ENCODE measurements at regions not wholly inside any gene's neighbourhood (a gene's known extent, or its start where the extent isn't known, plus 50 kb on each side); places are given as distances from the start of the nearest gene placed in this dataset.

- DNase-seq (ENCODE audit: low read depth in 6 of 9, low spot score in 9 of 9), result no peak
- WGBS, result 46% methylated on average over 10 of the region's 10 CpGs
- Histone ChIP-seq H3K36me3 (ENCODE audit: control insufficient read depth in 2 of 2, insufficient read depth in 2 of 2, low read length in 1 of 2) (no peaks in the 10 kb centered on the region), H3K4me1 (ENCODE audit: control insufficient read depth in 2 of 2, insufficient read depth in 2 of 2, low read length in 2 of 2) (no peaks in the 10 kb centered on the region), H3K4me3 (ENCODE audit: low read length in 2 of 2) (no peak overlapping the region), H3K27ac (ENCODE audit: low read depth in 1 of 2, low read length in 1 of 2) (no peak overlapping the region), H3K27me3 (ENCODE audit: control insufficient read depth in 2 of 2, insufficient read depth in 1 of 2, low read length in 1 of 2) (no peaks in the 10 kb centered on the region), H3K9me3 (ENCODE audit: control insufficient read depth in 2 of 2, insufficient read depth in 1 of 2, low read length in 1 of 2) (no peaks in the 10 kb centered on the region)
These were observed 187.8 kb downstream of the MIAT start for GRCh38 chr22:26845021-26845743.

GRCh38 chr22:26846076-26846475 is 188.7 kb downstream of the MIAT start:
- H3K4me1 ChIP-seq (ENCODE audit: control insufficient read depth in 2 of 2, insufficient read depth in 2 of 2, low read length in 2 of 2), result no peaks in the 10 kb centered on the region
- no peak overlapping the region for H3K27ac ChIP-seq (ENCODE audit: low read depth in 1 of 2, low read length in 1 of 2)
- H3K36me3 ChIP-seq (ENCODE audit: control insufficient read depth in 2 of 2, insufficient read depth in 2 of 2, low read length in 1 of 2), result no peaks in the 10 kb centered on the region
- H3K9me3 ChIP-seq (ENCODE audit: control insufficient read depth in 2 of 2, insufficient read depth in 1 of 2, low read length in 1 of 2), result no peaks in the 10 kb centered on the region
- H3K4me3 ChIP-seq (ENCODE audit: low read length in 2 of 2), result no peak overlapping the region
- WGBS, result 95% methylated on average over 1 of the region's 1 CpG
- DNase-seq (ENCODE audit: low read depth in 6 of 9, low spot score in 9 of 9), result no peak
- H3K27me3 ChIP-seq (ENCODE audit: control insufficient read depth in 2 of 2, insufficient read depth in 1 of 2, low read length in 1 of 2), result no peaks in the 10 kb centered on the region

GRCh38 chr22:26846645-26847044 is 189.3 kb downstream of the MIAT start:
- no peaks in the 10 kb centered on the region for H3K9me3 ChIP-seq (ENCODE audit: control insufficient read depth in 2 of 2, insufficient read depth in 1 of 2, low read length in 1 of 2)
- H3K27me3 ChIP-seq (ENCODE audit: control insufficient read depth in 2 of 2, insufficient read depth in 1 of 2, low read length in 1 of 2), result no peaks in the 10 kb centered on the region
- no peak for DNase-seq (ENCODE audit: low read depth in 6 of 9, low spot score in 9 of 9)
- H3K4me1 ChIP-seq (ENCODE audit: control insufficient read depth in 2 of 2, insufficient read depth in 2 of 2, low read length in 2 of 2), result no peaks in the 10 kb centered on the region
- H3K4me3 ChIP-seq (ENCODE audit: low read length in 2 of 2), result no peak overlapping the region
- 97% methylated on average over 2 of the region's 2 CpGs for WGBS
- no peak overlapping the region for H3K27ac ChIP-seq (ENCODE audit: low read depth in 1 of 2, low read length in 1 of 2)
- no peaks in the 10 kb centered on the region for H3K36me3 ChIP-seq (ENCODE audit: control insufficient read depth in 2 of 2, insufficient read depth in 2 of 2, low read length in 1 of 2)

GRCh38 chr22:26847046-26847445 is 189.7 kb downstream of the MIAT start:
- Histone ChIP-seq H3K4me3 (ENCODE audit: low read length in 2 of 2) (no peak overlapping the region), H3K36me3 (ENCODE audit: control insufficient read depth in 2 of 2, insufficient read depth in 2 of 2, low read length in 1 of 2) (no peaks in the 10 kb centered on the region), H3K27me3 (ENCODE audit: control insufficient read depth in 2 of 2, insufficient read depth in 1 of 2, low read length in 1 of 2) (no peaks in the 10 kb centered on the region), H3K9me3 (ENCODE audit: control insufficient read depth in 2 of 2, insufficient read depth in 1 of 2, low read length in 1 of 2) (no peaks in the 10 kb centered on the region), H3K4me1 (ENCODE audit: control insufficient read depth in 2 of 2, insufficient read depth in 2 of 2, low read length in 2 of 2) (no peaks in the 10 kb centered on the region), H3K27ac (ENCODE audit: low read depth in 1 of 2, low read length in 1 of 2) (no peak overlapping the region)
- WGBS, result 88% methylated on average over 5 of the region's 5 CpGs
- no peak for DNase-seq (ENCODE audit: low read depth in 6 of 9, low spot score in 9 of 9)

- H3K27ac ChIP-seq (ENCODE audit: low read depth in 1 of 2, low read length in 1 of 2), result no peak overlapping the region
- no peak for DNase-seq (ENCODE audit: low read depth in 6 of 9, low spot score in 9 of 9)
- no peak overlapping the region for H3K4me3 ChIP-seq (ENCODE audit: low read length in 2 of 2)
- no peaks in the 10 kb centered on the region for H3K36me3 ChIP-seq (ENCODE audit: control insufficient read depth in 2 of 2, insufficient read depth in 2 of 2, low read length in 1 of 2)
- no peaks in the 10 kb centered on the region for H3K27me3 ChIP-seq (ENCODE audit: control insufficient read depth in 2 of 2, insufficient read depth in 1 of 2, low read length in 1 of 2)
- WGBS, result 90% methylated on average over 2 of the region's 2 CpGs
- no peaks in the 10 kb centered on the region for H3K9me3 ChIP-seq (ENCODE audit: control insufficient read depth in 2 of 2, insufficient read depth in 1 of 2, low read length in 1 of 2)
- H3K4me1 ChIP-seq (ENCODE audit: control insufficient read depth in 2 of 2, insufficient read depth in 2 of 2, low read length in 2 of 2), result no peaks in the 10 kb centered on the region
These were observed 190.4 kb downstream of the MIAT start for GRCh38 chr22:26847816-26848215.

- no peak overlapping the region for H3K27ac ChIP-seq (ENCODE audit: low read depth in 1 of 2, low read length in 1 of 2)
- H3K9me3 ChIP-seq (ENCODE audit: control insufficient read depth in 2 of 2, insufficient read depth in 1 of 2, low read length in 1 of 2), result no peaks in the 10 kb centered on the region
- no peak overlapping the region for H3K4me3 ChIP-seq (ENCODE audit: low read length in 2 of 2)
- H3K36me3 ChIP-seq (ENCODE audit: control insufficient read depth in 2 of 2, insufficient read depth in 2 of 2, low read length in 1 of 2), result no peaks in the 10 kb centered on the region
- no peaks in the 10 kb centered on the region for H3K4me1 ChIP-seq (ENCODE audit: control insufficient read depth in 2 of 2, insufficient read depth in 2 of 2, low read length in 2 of 2)
- WGBS, result 84% methylated on average over 9 of the region's 9 CpGs
- H3K27me3 ChIP-seq (ENCODE audit: control insufficient read depth in 2 of 2, insufficient read depth in 1 of 2, low read length in 1 of 2), result no peaks in the 10 kb centered on the region
- DNase-seq (ENCODE audit: low read depth in 6 of 9, low spot score in 9 of 9), result no peak
These were observed 191.0 kb downstream of the MIAT start for GRCh38 chr22:26848244-26848920.

- Histone ChIP-seq H3K4me1 (ENCODE audit: control insufficient read depth in 2 of 2, insufficient read depth in 2 of 2, low read length in 2 of 2) (no peaks in the 10 kb centered on the region), H3K27ac (ENCODE audit: low read depth in 1 of 2, low read length in 1 of 2) (no peak overlapping the region), H3K27me3 (ENCODE audit: control insufficient read depth in 2 of 2, insufficient read depth in 1 of 2, low read length in 1 of 2) (no peaks in the 10 kb centered on the region), H3K4me3 (ENCODE audit: low read length in 2 of 2) (no peak overlapping the region), H3K36me3 (ENCODE audit: control insufficient read depth in 2 of 2, insufficient read depth in 2 of 2, low read length in 1 of 2) (no peaks in the 10 kb centered on the region), H3K9me3 (ENCODE audit: control insufficient read depth in 2 of 2, insufficient read depth in 1 of 2, low read length in 1 of 2) (no peaks in the 10 kb centered on the region)
- DNase-seq (ENCODE audit: low read depth in 6 of 9, low spot score in 9 of 9), result no peak
- 95% methylated on average over 4 of the region's 4 CpGs for WGBS
These were observed 192.2 kb downstream of the MIAT start for GRCh38 chr22:26849575-26849974.

GRCh38 chr22:26851125-26851524 is 193.7 kb downstream of the MIAT start:
- DNase-seq (ENCODE audit: low read depth in 6 of 9, low spot score in 9 of 9), result no peak
- no peaks in the 10 kb centered on the region for H3K27me3 ChIP-seq (ENCODE audit: control insufficient read depth in 2 of 2, insufficient read depth in 1 of 2, low read length in 1 of 2)
- WGBS, result 79% methylated on average over 1 of the region's 1 CpG
- no peaks in the 10 kb centered on the region for H3K4me1 ChIP-seq (ENCODE audit: control insufficient read depth in 2 of 2, insufficient read depth in 2 of 2, low read length in 2 of 2)
- H3K9me3 ChIP-seq (ENCODE audit: control insufficient read depth in 2 of 2, insufficient read depth in 1 of 2, low read length in 1 of 2), result no peaks in the 10 kb centered on the region
- H3K4me3 ChIP-seq (ENCODE audit: low read length in 2 of 2), result no peak overlapping the region
- H3K36me3 ChIP-seq (ENCODE audit: control insufficient read depth in 2 of 2, insufficient read depth in 2 of 2, low read length in 1 of 2), result no peaks in the 10 kb centered on the region
- H3K27ac ChIP-seq (ENCODE audit: low read depth in 1 of 2, low read length in 1 of 2), result no peak overlapping the region

- Histone ChIP-seq H3K4me3 (ENCODE audit: low read length in 2 of 2) (no peak overlapping the region), H3K27ac (ENCODE audit: low read depth in 1 of 2, low read length in 1 of 2) (no peak overlapping the region), H3K4me1 (ENCODE audit: control insufficient read depth in 2 of 2, insufficient read depth in 2 of 2, low read length in 2 of 2) (no peaks in the 10 kb centered on the region), H3K27me3 (ENCODE audit: control insufficient read depth in 2 of 2, insufficient read depth in 1 of 2, low read length in 1 of 2) (no peaks in the 10 kb centered on the region), H3K9me3 (ENCODE audit: control insufficient read depth in 2 of 2, insufficient read depth in 1 of 2, low read length in 1 of 2) (no peaks in the 10 kb centered on the region), H3K36me3 (ENCODE audit: control insufficient read depth in 2 of 2, insufficient read depth in 2 of 2, low read length in 1 of 2) (no peaks in the 10 kb centered on the region)
- 68% methylated on average over 6 of the region's 6 CpGs for WGBS
- DNase-seq (ENCODE audit: low read depth in 6 of 9, low spot score in 9 of 9), result peak in 2 of 9 donors; percentile 2 to 18
These were observed 194.8 kb downstream of the MIAT start for GRCh38 chr22:26852176-26852575.
